ENCODE measurements at regions not wholly inside any gene's neighbourhood (a gene's known extent, or its start where the extent isn't known, plus 50 kb on each side); places are given as distances from the start of the nearest gene placed in this dataset.
A peak's percentile ranks its signal among the peaks of the same experiment; 100 is the strongest.

DNA sequence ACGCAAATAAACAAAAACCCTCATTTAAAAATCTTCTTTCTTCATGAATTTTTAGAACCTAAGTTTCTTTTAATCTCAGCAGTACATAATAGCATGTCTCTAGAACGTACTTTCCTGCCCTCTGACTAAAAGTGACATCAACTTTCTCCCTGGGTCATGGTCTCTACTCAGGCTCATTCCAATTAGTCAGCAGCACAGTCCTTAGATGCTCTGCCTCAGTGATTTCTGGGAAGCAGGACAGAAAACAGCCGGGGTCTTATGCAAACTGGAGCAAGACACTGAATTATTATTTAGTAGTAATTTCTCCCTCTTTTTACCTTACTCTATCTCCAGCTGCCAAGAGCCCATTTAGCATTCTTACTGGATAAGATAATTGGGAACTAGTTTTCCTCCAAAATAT is 365.2 kb downstream of the TUSC7 start:
- H3K4me1 ChIP-seq (ENCODE audit: control insufficient read depth in 2 of 2, insufficient read depth in 2 of 2, low read length in 2 of 2): no peaks in the 10 kb centered on the region
- no peak overlapping the region for H3K27ac ChIP-seq (ENCODE audit: low read depth, low read length)
- H3K9me3 Mint-ChIP-seq: peaks cover 0 to 5% (median 0%) of the 10 kb centered on the region in 11 donors
- no peak overlapping the region for H3K4me3 Mint-ChIP-seq
- ATAC-seq: no peak
- H3K27me3 Mint-ChIP-seq: no peaks in the 10 kb centered on the region
- no peaks in the 10 kb centered on the region for H3K36me3 ChIP-seq (ENCODE audit: control insufficient read depth in 2 of 3, insufficient read depth in 3 of 3, low read length in 3 of 3)
- H3K9me3 ChIP-seq (ENCODE audit: control insufficient read depth in 2 of 3, low read length in 3 of 3): no peaks in the 10 kb centered on the region
- no peak overlapping the region for H3K27ac Mint-ChIP-seq
- no peaks in the 10 kb centered on the region for H3K27me3 ChIP-seq (ENCODE audit: control insufficient read depth in 2 of 2, insufficient read depth in 2 of 2, low read length in 2 of 2)
- no peaks in the 10 kb centered on the region for H3K36me3 Mint-ChIP-seq
- no peak overlapping the region for H3K4me3 ChIP-seq (ENCODE audit: low read length)
- no peaks in the 10 kb centered on the region for H3K4me1 Mint-ChIP-seq
- ChIA-PET POLR2A (no interaction called here), CTCF (no interaction called here)
- intact Hi-C loops (cut with micrococcal nuclease): no loop called here
- no peak for DNase-seq

DNA sequence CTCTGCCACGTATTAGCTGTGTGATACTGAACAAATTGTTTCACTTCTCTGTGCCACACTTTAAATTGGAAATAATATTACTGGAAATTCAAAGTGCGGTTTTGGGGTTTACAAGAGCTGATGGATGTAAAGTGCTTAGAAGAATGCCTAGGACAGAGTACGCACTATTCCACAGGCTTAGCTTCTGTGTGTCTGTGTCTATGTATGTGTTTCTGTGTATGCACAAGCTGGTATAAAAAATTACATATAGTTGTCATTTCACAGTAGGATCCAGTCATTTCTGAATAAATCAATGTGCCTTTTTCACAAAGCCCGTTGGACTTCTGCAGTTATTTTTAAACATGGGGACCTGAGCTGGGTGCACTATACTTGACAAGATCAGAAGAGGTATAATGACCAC is 370.4 kb downstream of the TUSC7 start:
- POLR2A ChIA-PET: no interaction called here
- Mint-ChIP-seq H3K9me3 (peaks cover 0 to 23% (median 2%) of the 10 kb centered on the region in 11 donors), H3K27ac (no peak overlapping the region), H3K4me1 (peaks cover 0 to 2% (median 0%) of the 10 kb centered on the region in 7 donors), H3K27me3 (no peaks in the 10 kb centered on the region), H3K36me3 (no peaks in the 10 kb centered on the region), H3K4me3 (no peak overlapping the region)
- Histone ChIP-seq H3K9me3 (ENCODE audit: control insufficient read depth in 2 of 3, low read length in 3 of 3) (no peaks in the 10 kb centered on the region), H3K4me3 (ENCODE audit: low read length) (no peak overlapping the region), H3K4me1 (ENCODE audit: control insufficient read depth in 2 of 2, insufficient read depth in 2 of 2, low read length in 2 of 2) (no peaks in the 10 kb centered on the region), H3K36me3 (ENCODE audit: control insufficient read depth in 2 of 3, insufficient read depth in 3 of 3, low read length in 3 of 3) (no peaks in the 10 kb centered on the region), H3K27me3 (ENCODE audit: control insufficient read depth in 2 of 2, insufficient read depth in 2 of 2, low read length in 2 of 2) (no peaks in the 10 kb centered on the region), H3K27ac (ENCODE audit: low read depth, low read length) (no peak overlapping the region)
- DNase-seq: no peak
- CTCF ChIA-PET: no interaction called here
- intact Hi-C loops (cut with micrococcal nuclease): no loop called here
- ATAC-seq: no peak

- no peak overlapping the region for H3K27ac ChIP-seq (ENCODE audit: low read depth, low read length)
- peaks cover 0 to 2% (median 0%) of the 10 kb centered on the region in 7 donors for H3K4me1 Mint-ChIP-seq
- no peak for DNase-seq
- no peaks in the 10 kb centered on the region for H3K4me1 ChIP-seq (ENCODE audit: control insufficient read depth in 2 of 2, insufficient read depth in 2 of 2, low read length in 2 of 2)
- ChIA-PET POLR2A (no interaction called here), CTCF (no interaction called here)
- H3K36me3 ChIP-seq (ENCODE audit: control insufficient read depth in 2 of 3, insufficient read depth in 3 of 3, low read length in 3 of 3): no peaks in the 10 kb centered on the region
- no peaks in the 10 kb centered on the region for H3K36me3 Mint-ChIP-seq
- no peak overlapping the region for H3K27ac Mint-ChIP-seq
- peaks cover 0 to 24% (median 4%) of the 10 kb centered on the region in 11 donors for H3K9me3 Mint-ChIP-seq
- H3K27me3 Mint-ChIP-seq: no peaks in the 10 kb centered on the region
- ATAC-seq: no peak
- no peaks in the 10 kb centered on the region for H3K9me3 ChIP-seq (ENCODE audit: control insufficient read depth in 2 of 3, low read length in 3 of 3)
- H3K4me3 Mint-ChIP-seq: no peak overlapping the region
- H3K27me3 ChIP-seq (ENCODE audit: control insufficient read depth in 2 of 2, insufficient read depth in 2 of 2, low read length in 2 of 2): no peaks in the 10 kb centered on the region
- intact Hi-C loops (cut with micrococcal nuclease): no loop called here
- no peak overlapping the region for H3K4me3 ChIP-seq (ENCODE audit: low read length)
Observed at GRCh38 chr3:117080872-117081271, 371.3 kb downstream of the TUSC7 start.

GRCh38 chr3:117084277-117084676 is 374.7 kb downstream of the TUSC7 start:
- intact Hi-C loops (cut with micrococcal nuclease): no loop called here
- H3K4me1 Mint-ChIP-seq: peaks cover 0 to 3% (median 0%) of the 10 kb centered on the region in 7 donors
- ChIA-PET CTCF (no interaction called here), POLR2A (no interaction called here)
- no peak for DNase-seq
- peaks cover 0 to 27% (median 4%) of the 10 kb centered on the region in 11 donors for H3K9me3 Mint-ChIP-seq
- ATAC-seq: peak; percentile 61
- no peaks in the 10 kb centered on the region for H3K27me3 Mint-ChIP-seq
- H3K36me3 ChIP-seq (ENCODE audit: control insufficient read depth in 2 of 3, insufficient read depth in 3 of 3, low read length in 3 of 3): no peaks in the 10 kb centered on the region
- no peaks in the 10 kb centered on the region for H3K36me3 Mint-ChIP-seq
- no peaks in the 10 kb centered on the region for H3K9me3 ChIP-seq (ENCODE audit: control insufficient read depth in 2 of 3, low read length in 3 of 3)
- no peak overlapping the region for H3K4me3 Mint-ChIP-seq
- H3K4me1 ChIP-seq (ENCODE audit: control insufficient read depth in 2 of 2, insufficient read depth in 2 of 2, low read length in 2 of 2): no peaks in the 10 kb centered on the region
- no peak overlapping the region for H3K27ac Mint-ChIP-seq
- H3K27ac ChIP-seq (ENCODE audit: low read depth, low read length): no peak overlapping the region
- H3K27me3 ChIP-seq (ENCODE audit: control insufficient read depth in 2 of 2, insufficient read depth in 2 of 2, low read length in 2 of 2): no peaks in the 10 kb centered on the region
- H3K4me3 ChIP-seq (ENCODE audit: low read length): no peak overlapping the region

DNA sequence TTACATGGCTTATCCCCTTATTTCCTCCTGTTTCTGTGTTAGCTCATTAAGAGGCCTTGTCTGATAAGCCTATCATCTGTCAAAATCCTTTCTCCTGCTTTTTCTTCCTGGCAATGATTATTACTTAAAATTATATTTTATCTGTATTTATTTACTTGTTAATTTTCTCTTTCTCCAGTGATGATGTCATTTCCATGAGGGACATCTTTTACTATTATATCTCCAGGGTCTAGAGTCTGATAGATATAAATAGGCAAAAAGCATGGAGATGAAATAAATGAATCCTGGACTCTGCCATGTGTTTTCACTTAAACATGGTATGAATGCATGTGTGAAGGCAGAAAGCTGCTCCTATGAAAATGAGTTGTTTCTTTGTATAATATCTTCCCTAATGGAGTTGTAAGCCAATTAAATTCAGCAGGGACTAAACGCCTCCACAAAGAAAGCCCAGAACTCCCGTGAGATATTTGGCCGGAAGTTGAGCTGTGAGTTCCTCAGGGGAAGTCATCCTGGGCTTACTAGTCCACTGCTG is 375.2 kb downstream of the TUSC7 start:
- no peak overlapping the region for H3K27ac Mint-ChIP-seq
- intact Hi-C loops (cut with micrococcal nuclease): no loop called here
- CTCF ChIA-PET: interaction anchor here (0.5 kb wide), 1 partner anchor 14 kb away, joined by 3 read pairs; no protein-coding TSS in a partner anchor
- Histone ChIP-seq H3K9me3 (ENCODE audit: control insufficient read depth in 2 of 3, low read length in 3 of 3) (no peaks in the 10 kb centered on the region), H3K27me3 (ENCODE audit: control insufficient read depth in 2 of 2, insufficient read depth in 2 of 2, low read length in 2 of 2) (no peaks in the 10 kb centered on the region), H3K4me3 (ENCODE audit: low read length) (no peak overlapping the region), H3K27ac (ENCODE audit: low read depth, low read length) (no peak overlapping the region), H3K4me1 (ENCODE audit: control insufficient read depth in 2 of 2, insufficient read depth in 2 of 2, low read length in 2 of 2) (no peaks in the 10 kb centered on the region), H3K36me3 (ENCODE audit: control insufficient read depth in 2 of 3, insufficient read depth in 3 of 3, low read length in 3 of 3) (no peaks in the 10 kb centered on the region)
- no peak for DNase-seq
- no peaks in the 10 kb centered on the region for H3K27me3 Mint-ChIP-seq
- H3K4me3 Mint-ChIP-seq: no peak overlapping the region
- ATAC-seq: no peak
- H3K4me1 Mint-ChIP-seq: peaks cover 0 to 3% (median 0%) of the 10 kb centered on the region in 7 donors
- POLR2A ChIA-PET: no interaction called here
- no peaks in the 10 kb centered on the region for H3K36me3 Mint-ChIP-seq
- peaks cover 0 to 27% (median 4%) of the 10 kb centered on the region in 11 donors for H3K9me3 Mint-ChIP-seq

DNA sequence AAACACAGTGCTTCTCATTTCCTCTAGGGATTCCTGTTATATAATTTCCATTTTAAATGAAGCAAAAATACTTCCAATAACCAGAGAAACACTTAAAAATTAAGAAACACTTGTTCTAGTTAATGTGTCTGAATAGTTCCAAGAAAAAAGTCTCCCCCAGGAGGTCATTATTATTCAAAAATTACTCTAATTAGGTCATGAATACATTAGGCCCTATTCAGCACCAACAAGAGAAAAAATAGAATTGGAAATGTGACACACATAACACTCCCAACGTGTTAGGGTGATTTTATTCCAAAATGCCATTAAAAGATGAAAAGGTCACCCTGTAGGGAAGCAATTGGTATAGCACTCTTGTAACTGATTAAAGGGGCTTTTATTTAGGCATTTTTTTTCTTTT is 382.1 kb downstream of the TUSC7 start:
- ChIA-PET CTCF (no interaction called here), POLR2A (no interaction called here)
- no peak overlapping the region for H3K27ac Mint-ChIP-seq
- H3K27me3 Mint-ChIP-seq: no peaks in the 10 kb centered on the region
- Histone ChIP-seq H3K36me3 (ENCODE audit: control insufficient read depth in 2 of 3, insufficient read depth in 3 of 3, low read length in 3 of 3) (no peaks in the 10 kb centered on the region), H3K4me1 (ENCODE audit: control insufficient read depth in 2 of 2, insufficient read depth in 2 of 2, low read length in 2 of 2) (no peaks in the 10 kb centered on the region), H3K4me3 (ENCODE audit: low read length) (no peak overlapping the region), H3K27me3 (ENCODE audit: control insufficient read depth in 2 of 2, insufficient read depth in 2 of 2, low read length in 2 of 2) (no peaks in the 10 kb centered on the region), H3K9me3 (ENCODE audit: control insufficient read depth in 2 of 3, low read length in 3 of 3) (no peaks in the 10 kb centered on the region), H3K27ac (ENCODE audit: low read depth, low read length) (no peak overlapping the region)
- no peak for DNase-seq
- no peak for ATAC-seq
- intact Hi-C loops (cut with micrococcal nuclease): no loop called here
- H3K9me3 Mint-ChIP-seq: peaks cover 2 to 16% (median 6%) of the 10 kb centered on the region in 11 donors
- H3K4me1 Mint-ChIP-seq: peaks cover 0 to 1% (median 0%) of the 10 kb centered on the region in 7 donors
- no peaks in the 10 kb centered on the region for H3K36me3 Mint-ChIP-seq
- H3K4me3 Mint-ChIP-seq: no peak overlapping the region

DNA sequence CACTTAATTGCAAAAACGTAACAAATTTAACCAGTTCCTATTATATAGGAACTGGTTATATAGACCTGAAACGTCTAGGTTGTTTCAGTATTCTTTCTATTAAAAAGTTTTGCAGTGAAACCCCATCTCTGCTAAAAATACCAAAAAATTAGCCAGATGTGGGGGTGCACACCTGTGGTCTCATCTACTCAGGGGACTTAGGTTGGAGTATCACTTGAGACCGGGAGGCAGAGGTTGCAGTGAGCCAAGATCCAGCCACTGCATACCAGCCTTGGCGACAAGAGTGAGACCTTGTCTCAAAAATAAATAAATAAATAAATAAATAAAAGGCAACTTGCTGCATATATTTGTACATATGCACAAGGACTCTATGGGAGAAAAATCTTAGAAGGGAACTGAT is 387.0 kb downstream of the TUSC7 start:
- no peaks in the 10 kb centered on the region for H3K36me3 Mint-ChIP-seq
- no peaks in the 10 kb centered on the region for H3K4me1 Mint-ChIP-seq
- peaks cover 0 to 13% (median 2%) of the 10 kb centered on the region in 11 donors for H3K9me3 Mint-ChIP-seq
- ChIA-PET CTCF (no interaction called here), POLR2A (no interaction called here)
- no peak overlapping the region for H3K4me3 Mint-ChIP-seq
- H3K9me3 ChIP-seq (ENCODE audit: control insufficient read depth in 2 of 3, low read length in 3 of 3): no peaks in the 10 kb centered on the region
- ATAC-seq (no peak), DNase-seq (no peak)
- H3K27me3 Mint-ChIP-seq: no peaks in the 10 kb centered on the region
- H3K27ac ChIP-seq (ENCODE audit: low read depth, low read length): no peak overlapping the region
- no peak overlapping the region for H3K4me3 ChIP-seq (ENCODE audit: low read length)
- H3K27me3 ChIP-seq (ENCODE audit: control insufficient read depth in 2 of 2, insufficient read depth in 2 of 2, low read length in 2 of 2): no peaks in the 10 kb centered on the region
- intact Hi-C loops (cut with micrococcal nuclease): no loop called here
- no peak overlapping the region for H3K27ac Mint-ChIP-seq
- H3K4me1 ChIP-seq (ENCODE audit: control insufficient read depth in 2 of 2, insufficient read depth in 2 of 2, low read length in 2 of 2): no peaks in the 10 kb centered on the region
- no peaks in the 10 kb centered on the region for H3K36me3 ChIP-seq (ENCODE audit: control insufficient read depth in 2 of 3, insufficient read depth in 3 of 3, low read length in 3 of 3)

Measured in naive thymus-derived CD4-positive, alpha-beta T cell (primary cell).